OCI-M1 (cell line): ENCODE measurements at regions not wholly inside any gene's neighbourhood (a gene's known extent, or its start where the extent isn't known, plus 50 kb on each side); places are given as distances from the start of the nearest gene placed in this dataset.

ENCODE experiments used
- DNase-seq: peaks from one replicate; lab custom pipeline; 2025; lab: John Stamatoyannopoulos, UW

GRCh38 chr2:49490710-49491109 is 336.4 kb upstream of the FSHR start:
- DNase-seq: peak; percentile 66

GRCh38 chr2:49487139-49487538 is 332.8 kb upstream of the FSHR start:
- no peak for DNase-seq

- no peak for DNase-seq
These were observed 326.2 kb upstream of the FSHR start for GRCh38 chr2:49480520-49480919.

- DNase-seq: no peak
These were observed 311.0 kb upstream of the FSHR start for GRCh38 chr2:49465157-49465831.

GRCh38 chr2:49459314-49459993 is 305.1 kb upstream of the FSHR start:
- DNase-seq: no peak

GRCh38 chr2:49444005-49444404 is 289.7 kb upstream of the FSHR start:
- no peak for DNase-seq

GRCh38 chr2:49426996-49427395 is 272.7 kb upstream of the FSHR start:
- DNase-seq: no peak

GRCh38 chr2:49416252-49416651 is 261.9 kb upstream of the FSHR start:
- DNase-seq: no peak

- DNase-seq: no peak
These were observed 249.8 kb upstream of the FSHR start for GRCh38 chr2:49404108-49404507.

GRCh38 chr2:49403637-49404036 is 249.3 kb upstream of the FSHR start:
- DNase-seq: no peak

- DNase-seq: no peak
These were observed 225.1 kb upstream of the FSHR start for GRCh38 chr2:49379406-49379805.

GRCh38 chr2:49371128-49371701 is 216.9 kb upstream of the FSHR start:
- DNase-seq: no peak

- DNase-seq: no peak
These were observed 215.3 kb upstream of the FSHR start for GRCh38 chr2:49369650-49370049.

- no peak for DNase-seq
These were observed 214.8 kb upstream of the FSHR start for GRCh38 chr2:49369101-49369500.

GRCh38 chr2:49367003-49367402 is 212.7 kb upstream of the FSHR start:
- no peak for DNase-seq

GRCh38 chr2:49360407-49360767 is 206.1 kb upstream of the FSHR start:
- no peak for DNase-seq

- DNase-seq: no peak
These were observed 205.5 kb upstream of the FSHR start for GRCh38 chr2:49359721-49360406.

- no peak for DNase-seq
These were observed 201.3 kb upstream of the FSHR start for GRCh38 chr2:49355611-49356010.

- no peak for DNase-seq
These were observed 197.2 kb upstream of the FSHR start for GRCh38 chr2:49351560-49351959.

GRCh38 chr2:49343638-49344037 is 189.3 kb upstream of the FSHR start:
- peak; percentile 54 for DNase-seq

GRCh38 chr2:49342156-49342555 is 187.8 kb upstream of the FSHR start:
- no peak for DNase-seq

GRCh38 chr2:49335546-49335945 is 181.2 kb upstream of the FSHR start:
- DNase-seq: no peak

GRCh38 chr2:49332415-49332814 is 178.1 kb upstream of the FSHR start:
- no peak for DNase-seq
